ENCODE measurements at regions not wholly inside any gene's neighbourhood (a gene's known extent, or its start where the extent isn't known, plus 50 kb on each side); places are given as distances from the start of the nearest gene placed in this dataset.
"Not testable (repeated sequence)": the region's sequence is repeated elsewhere in the genome, so short reads cannot be mapped to it uniquely, and the experiment has no call there.

GRCh38 chr10:118805146-118805545, 50.4 kb upstream of the CACUL1 start:
- DNase-seq: no peak

DNA sequence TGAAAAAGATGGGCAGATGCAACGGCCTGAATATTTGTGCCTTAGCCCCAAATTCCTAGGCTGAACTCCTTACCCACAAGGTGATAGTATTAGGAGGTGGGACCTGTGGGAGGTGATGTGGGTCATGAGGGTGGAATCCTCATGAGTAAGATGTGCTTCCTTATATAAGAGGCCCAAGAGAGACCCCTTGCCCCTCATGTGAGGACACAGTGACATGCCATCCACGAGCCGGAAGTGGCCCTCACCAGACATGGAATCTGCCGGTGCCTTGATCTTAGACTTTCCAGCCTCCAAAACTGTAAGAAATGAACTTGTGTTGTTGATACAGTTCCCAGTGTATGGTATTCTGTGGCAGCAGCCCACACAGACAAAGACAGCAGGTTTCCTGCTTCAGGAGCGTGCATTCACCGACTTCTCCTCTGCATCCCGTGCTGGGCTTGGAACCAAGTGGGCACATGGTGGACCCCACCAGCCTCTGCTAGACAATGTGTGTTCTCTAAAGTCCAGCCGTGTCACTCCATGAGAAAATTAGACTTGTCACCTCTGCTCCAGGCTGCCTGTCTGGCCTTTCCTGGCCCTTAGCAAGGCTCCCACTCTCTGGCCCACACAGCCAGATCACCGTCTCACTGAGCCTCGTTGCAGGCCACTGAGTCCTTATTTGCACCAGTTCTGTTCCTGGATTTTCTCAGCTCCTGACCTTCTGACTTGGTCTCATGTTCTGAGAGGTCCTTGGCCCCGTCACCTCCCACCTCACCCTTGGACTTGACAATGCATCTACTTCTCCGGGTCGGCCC, 52.9 kb upstream of the CACUL1 start:
- no peak for DNase-seq

DNA sequence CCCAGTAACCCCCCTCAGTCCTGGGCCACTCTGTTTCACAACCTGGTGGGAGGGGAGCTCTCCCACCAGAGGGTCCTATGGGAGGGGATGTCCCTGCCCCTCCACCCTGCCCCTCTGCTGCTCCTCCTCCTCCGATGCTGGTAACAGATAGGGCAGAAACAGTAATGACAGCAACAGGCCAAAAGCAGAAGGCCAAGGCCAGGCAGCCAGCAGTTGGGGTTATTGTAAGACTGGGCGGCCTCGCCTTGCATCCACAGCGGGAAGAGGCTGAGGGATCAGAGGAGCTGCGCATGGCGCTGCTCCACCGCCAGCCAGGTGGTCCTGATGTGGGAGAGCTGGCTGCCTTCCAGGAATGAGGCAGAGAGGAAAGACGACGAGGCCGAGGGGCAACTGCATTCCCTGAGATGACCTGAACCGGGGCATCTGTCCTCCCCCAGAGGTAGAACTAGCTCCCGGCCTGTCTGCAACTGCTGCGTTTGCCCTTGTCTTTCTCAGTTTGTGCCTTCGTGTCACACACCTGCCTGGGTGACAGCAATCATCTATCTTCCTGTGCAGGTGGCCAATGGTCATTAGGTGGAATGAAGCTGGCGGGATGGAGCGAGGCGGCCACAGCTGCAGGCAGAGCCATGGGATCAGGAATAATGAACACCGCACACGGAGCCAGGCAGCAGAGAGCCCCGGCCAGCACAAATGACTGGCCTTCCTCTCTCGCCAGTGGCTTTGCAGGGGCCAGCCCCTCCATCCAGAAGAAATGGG, 54.0 kb upstream of the CACUL1 start:
- no peak for DNase-seq

DNA sequence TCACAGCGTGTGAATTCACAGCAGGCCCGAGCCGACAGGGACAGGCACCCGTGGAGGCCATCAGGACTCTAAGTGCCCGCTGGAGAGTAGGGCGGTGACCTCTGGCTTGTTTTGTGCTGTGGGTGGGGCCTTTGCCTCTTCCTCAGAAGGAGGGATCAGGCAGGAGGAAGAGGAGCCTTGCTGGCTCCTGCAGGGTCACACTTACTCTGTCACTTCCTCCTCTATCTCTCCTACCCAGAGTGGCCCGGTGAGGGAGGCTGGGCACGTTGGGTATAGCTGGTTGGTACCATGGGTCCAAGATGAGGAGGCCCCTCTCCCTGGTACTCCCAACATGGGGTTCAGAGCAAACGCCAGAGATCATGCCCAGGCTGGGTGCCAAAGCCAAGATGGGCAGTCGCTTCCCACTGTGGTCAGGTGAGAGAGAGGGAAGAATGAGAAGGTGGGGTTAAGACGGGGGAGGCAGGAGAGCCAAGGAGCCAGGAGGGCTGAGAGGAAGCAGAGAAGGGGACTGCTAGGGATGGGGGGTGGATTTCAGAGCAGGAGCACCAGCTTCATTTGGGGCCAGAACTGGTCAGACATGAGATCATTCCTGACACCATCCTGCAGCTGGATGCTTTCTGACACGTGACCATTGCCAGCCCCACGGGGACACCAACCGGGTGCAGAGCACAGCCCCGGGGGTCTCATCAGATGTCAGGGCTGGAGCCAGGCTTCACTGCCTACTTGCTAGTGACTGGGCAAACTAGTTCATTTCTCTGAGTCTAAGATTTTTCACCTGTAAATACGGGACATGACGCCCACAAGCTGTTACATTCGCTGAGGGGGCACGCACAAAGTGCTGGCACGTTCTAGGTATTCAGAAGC, 54.8 kb upstream of the CACUL1 start:
- no peak for DNase-seq

GRCh38 chr10:118810796-118811505, 56.2 kb upstream of the CACUL1 start:
- no peak for DNase-seq

DNA sequence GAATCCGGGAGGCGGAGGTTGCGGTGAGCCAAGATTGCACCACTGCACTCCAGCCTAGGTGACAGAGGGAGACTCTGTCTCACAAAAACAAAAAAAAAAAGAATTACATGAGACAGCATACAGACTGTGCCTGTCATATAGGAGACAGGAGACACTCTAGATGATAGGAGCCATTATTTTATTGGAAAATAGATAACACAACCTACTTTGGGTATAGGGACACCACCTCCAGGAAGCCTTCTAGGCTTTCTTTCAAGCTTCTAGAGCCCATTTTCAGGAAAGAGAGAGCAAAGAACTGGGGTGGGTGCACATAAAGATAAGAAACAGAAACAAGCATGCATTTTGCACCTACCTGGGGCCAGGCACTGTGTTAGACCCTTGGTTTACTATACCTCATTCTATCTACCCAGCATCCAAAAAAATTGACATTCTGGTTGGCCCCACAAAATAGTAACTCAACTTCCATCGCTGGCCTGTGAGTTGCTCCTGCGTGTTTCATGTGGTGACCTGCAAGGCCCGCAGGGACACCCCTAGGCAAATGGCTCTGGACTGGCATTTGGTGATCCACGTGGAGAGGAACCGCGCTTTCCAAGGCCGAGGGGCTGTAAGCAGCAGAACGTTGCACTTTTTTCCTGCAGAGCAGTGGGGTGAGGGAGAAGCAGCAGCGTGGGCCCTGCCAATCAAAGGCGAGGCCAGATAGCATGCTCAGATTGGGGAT, 57.1 kb upstream of the CACUL1 start:
- DNase-seq: no peak

- DNase-seq: no peak
These were observed 57.6 kb upstream of the CACUL1 start for GRCh38 chr10:118812393-118812740.

GRCh38 chr10:118813001-118813400, 58.2 kb upstream of the CACUL1 start:
- DNase-seq: not testable (repeated sequence)

DNA sequence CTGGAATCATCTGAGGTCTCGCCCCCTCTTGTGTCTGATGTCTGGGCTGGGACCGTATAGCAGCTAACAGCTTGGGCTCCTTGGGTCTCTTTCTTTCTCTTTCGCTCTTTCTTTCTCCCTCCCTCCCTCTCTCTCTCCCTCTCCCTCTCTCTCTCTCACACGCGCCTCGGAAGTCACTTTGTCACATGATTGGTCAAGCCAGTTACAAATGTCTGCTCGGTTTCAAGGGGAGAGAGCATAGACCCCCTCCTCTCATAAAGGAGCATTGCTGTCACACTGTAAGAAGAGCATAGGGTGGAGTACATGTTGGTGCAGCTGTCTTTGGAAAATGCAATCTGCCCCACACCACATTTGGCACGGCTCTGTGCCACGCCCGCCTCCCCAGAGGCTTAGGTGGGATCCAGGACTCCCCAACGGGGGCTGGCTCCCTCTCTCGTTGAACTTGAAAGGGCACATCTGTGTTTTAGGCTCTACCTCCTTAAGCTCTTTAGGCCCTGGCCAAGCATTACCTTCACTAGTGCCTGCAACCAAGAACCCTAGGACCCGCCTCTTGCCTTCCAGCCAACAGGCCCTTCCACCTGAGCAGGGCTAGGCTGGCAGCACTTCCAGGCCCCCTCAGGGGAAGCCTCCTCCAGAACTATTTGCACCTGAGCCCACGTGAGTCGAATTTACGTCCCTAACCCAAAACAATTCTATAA, 61.9 kb upstream of the CACUL1 start:
- DNase-seq: no peak

DNA sequence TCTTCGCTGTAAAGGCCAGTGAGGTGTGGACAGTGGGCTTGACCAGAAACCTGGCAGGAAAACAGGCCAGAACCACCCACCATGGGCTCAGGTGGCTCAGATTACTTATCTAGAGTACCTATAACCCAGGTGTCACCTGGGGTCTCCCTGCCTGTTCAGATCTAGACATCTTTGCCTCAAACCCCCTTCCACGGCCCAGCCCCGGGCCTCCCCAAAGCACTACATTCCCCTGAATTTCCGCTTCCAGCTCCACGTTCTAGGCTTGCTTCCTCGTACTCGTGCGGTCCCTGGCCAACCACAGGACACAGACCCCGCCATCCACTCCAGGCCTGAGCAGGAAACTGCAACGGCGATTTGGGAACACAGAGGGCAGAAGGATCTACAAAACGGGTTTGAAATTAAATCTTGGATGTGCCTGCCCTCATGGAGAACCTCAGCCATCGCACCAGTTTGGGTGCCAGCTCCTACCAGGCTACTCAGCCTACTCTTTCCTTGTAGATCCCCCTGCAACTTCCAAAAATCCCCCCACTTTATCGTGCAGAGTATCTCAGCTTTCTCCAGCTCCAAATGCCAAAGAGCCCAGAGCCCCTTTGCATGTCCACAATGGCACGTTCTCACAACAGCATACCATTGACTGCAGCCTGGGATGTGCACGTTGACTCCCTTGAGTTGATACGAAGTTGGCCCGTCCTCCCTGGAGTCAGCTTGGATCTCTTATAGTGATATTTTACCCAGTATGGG, 62.7 kb upstream of the CACUL1 start:
- no peak for DNase-seq

GRCh38 chr10:118818621-118819221, 64.0 kb upstream of the CACUL1 start:
- no peak for DNase-seq

DNA sequence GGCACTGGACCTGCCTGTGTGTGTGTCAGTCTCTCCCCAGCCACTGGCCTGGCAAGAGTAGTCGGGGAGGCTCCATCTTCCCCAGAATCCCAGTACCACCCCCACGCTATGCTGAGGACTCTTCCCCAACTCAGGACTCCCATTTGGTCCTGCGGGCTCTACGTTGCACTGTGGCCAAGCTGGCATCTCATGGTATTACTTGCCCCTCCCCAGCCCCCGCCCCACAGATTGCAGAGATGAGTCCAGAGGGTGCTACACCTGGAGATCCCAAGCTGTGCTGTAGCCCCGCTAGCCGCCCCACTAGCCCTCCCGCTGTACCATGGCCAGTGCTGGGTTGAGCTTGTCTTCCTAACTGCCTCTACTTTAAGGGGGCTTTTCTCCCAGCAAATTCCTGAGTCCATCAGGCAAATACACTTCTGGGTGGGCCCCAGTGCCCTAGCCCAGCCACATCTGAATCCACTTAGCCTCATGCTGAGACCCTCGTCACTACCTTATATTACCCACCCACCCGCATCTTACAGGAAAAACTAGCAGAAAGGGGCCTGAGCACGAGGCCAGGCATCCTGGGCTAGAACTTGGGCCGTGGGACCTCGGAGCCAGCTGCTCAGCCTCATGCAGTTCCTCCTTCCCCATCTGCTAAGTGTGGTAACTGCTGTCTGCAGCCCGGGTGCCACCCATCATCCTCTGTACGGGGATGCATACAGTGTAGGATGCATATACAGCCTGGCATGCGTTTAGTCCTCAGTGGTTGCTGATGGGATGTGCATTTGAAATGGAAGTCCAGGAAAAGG, 65.8 kb upstream of the CACUL1 start:
- DNase-seq: no peak

GRCh38 chr10:118823256-118823907, 68.6 kb upstream of the CACUL1 start:
- no peak for DNase-seq

DNA sequence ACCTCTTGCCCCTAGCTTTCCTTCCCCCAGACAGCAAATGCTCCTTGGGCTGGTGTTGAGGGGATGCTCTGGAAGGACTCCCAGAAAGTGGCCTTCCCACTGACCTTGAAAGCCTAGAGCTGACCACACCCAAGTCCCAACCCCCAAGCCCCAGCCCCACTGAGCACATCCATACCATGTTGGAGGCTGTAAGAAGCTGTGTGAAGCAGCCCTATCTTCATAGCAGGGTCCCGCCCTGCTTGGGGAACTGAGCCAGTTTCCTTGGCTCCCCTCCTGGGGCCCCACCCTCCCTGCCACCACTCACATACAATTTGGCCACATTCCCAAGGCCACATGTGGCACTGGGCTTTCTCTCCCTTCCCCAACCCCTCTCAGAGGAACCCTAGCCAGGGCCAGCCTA, 72.3 kb upstream of the CACUL1 start:
- DNase-seq: no peak

- peak; percentile 34 for DNase-seq
These were observed 72.8 kb upstream of the CACUL1 start for GRCh38 chr10:118827466-118828155.

DNA sequence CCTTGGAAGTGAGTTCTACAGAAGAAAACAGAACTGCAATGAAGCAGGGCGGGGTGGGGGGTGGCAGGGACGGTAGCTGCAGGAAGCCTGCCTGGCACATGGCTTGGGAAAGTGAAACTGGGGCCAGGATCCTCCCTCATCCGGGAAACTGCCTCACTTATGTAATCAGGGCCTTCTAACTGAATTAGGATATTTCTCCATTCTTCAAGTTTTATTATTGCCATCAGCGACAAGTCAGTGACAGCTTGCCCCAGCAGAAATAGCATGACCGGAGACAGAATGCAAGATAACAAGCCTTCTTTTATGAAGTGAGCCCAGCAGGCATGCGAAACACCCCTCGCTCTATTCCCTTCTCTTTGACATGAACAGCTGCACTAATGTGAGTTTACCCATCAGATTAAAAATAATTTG, 77.5 kb upstream of the CACUL1 start:
- no peak for DNase-seq

DNA sequence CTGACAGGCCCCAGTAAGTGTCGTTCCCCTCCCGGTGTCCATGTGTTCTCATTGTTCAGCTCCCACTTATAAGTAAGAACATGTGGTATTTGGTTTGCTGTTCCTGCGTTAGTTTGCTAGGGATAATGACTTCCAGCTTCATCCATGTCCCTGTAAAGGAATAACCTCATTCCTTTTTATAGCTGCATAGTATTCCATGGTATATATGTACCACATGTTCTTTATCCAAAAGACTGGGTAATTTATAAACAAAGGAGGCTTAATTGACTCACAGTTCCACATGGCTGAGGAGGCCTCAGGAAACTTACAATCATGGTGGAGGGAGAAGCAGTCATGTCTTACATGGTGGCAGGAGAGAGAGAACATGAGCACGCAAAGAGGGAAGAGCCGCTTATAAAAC, 79.6 kb upstream of the CACUL1 start:
- not testable (repeated sequence) for DNase-seq

GRCh38 chr10:118835682-118836326, 81.0 kb upstream of the CACUL1 start:
- DNase-seq: no peak

Measured in stimulated activated CD8-positive, alpha-beta memory T cell treated with anti-CD3 and anti-CD28 coated beads, Interleukin-4, amount 100 ng/mL, for 48 hours (primary cell).